Stimulated activated naive CD8-positive, alpha-beta T cell treated with anti-CD3 and anti-CD28 coated beads, Interleukin-15, Interleukin-2, amounts not matched to agents 100 U/mL and 50 U/mL, for 24 hours (primary cell): ENCODE measurements at regions not wholly inside any gene's neighbourhood (a gene's known extent, or its start where the extent isn't known, plus 50 kb on each side); places are given as distances from the start of the nearest gene placed in this dataset.

Source experiments
- ATAC-seq: fragments of 150-1000 bp; cut with Tn5 transposase; one replicate; pipeline ENCODE4 v1.10.0; 2021
- DNase-seq: peaks from one replicate; pipeline ENCODE4 v3.0.0; 2021

DNA sequence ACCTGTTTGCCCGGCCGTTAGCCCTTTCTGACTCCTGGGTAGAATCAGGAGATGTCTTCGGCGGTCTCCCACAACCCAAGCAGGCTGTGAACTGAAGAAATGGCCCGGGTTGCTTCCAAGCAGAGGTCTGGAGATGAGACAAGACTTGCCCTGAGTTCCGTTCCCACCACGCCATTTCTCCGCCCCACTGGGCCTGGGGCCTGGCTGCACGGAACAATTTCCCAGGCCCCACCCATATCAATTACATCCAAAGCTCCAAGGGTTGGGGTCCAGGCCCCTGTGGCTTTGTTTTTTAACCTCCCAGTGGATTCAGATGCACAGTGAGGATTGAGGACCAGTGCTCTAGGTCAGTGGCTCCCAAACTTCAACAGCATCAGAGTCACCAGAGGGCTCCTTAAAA is 214.5 kb upstream of the ARID1B start:
- no peak for ATAC-seq
- no peak for DNase-seq

DNA sequence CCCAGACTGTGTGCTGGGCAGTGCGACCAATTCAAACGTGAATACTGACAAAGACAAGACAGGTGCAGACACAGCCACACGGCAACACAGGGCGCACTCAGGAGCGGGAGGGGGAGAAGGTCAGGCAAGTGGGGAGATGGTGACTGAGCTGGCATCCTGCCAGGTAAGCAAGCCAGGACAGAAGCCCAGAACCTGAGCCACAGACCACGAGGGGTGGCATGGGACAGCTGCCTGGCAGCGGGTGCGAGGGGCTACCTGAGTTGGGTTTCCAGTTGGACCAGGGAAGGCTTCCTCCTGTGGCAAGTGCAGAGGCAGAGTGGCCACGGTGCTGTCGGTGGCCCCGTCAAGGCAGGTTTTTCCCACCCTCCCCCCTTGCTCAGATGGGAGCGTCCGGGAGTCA is 215.2 kb upstream of the ARID1B start:
- DNase-seq = no peak
- no peak for ATAC-seq

DNA sequence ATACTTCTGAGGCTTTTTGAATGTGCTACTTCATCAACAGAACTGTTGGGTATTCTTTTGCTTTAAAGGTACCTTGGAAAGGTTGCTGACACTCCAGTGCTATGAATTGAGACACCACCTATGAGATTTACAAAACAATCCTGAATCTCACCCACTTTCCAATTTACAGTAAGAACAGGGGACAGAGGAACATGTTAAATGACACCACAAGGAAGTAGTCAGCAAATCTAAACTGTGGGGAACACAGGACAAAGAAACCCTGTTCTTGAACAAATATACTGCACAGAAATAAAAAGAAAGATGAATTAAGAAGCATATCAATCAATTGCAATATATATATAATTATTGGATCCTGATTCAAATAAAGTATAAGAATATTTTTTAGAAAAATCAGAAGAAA is 216.7 kb upstream of the ARID1B start:
- DNase-seq (no peak), ATAC-seq (no peak)

DNA sequence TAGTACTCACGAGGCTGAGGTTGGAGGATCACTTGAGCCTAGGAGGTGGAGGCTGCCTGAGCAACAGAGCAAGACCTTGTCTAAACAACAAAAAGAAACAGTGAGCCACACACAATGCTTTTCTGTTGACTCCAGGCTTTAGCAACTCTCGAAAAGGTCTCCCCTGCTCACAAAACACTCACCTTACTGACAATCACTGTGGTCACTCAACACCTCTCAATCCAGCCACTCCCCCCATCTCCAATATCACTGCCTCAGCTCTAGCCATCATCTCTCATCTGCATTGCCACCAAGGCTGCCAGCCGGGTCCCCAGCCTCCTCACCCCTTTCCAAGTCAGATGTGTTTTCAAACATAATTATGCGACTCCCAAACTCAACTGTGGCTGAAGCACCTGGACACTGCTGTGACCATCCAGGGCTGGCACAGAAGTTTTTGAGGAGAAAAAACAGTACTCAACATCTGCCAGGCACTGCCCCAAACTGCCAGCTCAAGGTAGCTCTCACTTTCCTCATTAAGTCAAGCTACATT is 218.0 kb upstream of the ARID1B start:
- no peak for DNase-seq
- no peak for ATAC-seq

DNA sequence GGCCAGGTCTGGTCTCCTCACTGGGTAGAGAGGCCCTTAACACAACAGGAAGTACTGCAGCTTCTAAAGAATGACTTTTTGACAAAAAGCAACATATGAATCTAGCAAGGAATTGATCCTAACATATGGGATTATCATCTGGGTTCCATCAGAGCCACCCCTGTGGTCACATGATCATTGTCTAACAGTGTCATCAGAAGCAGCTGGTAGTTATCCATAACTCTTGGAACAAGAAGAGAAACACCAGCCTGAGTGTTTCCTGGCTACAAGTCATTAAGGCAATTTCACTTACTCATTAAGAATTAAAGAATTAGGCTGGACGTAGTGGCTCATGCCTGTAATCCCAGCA is 219.3 kb upstream of the ARID1B start:
- ATAC-seq (no peak), DNase-seq (no peak)

DNA sequence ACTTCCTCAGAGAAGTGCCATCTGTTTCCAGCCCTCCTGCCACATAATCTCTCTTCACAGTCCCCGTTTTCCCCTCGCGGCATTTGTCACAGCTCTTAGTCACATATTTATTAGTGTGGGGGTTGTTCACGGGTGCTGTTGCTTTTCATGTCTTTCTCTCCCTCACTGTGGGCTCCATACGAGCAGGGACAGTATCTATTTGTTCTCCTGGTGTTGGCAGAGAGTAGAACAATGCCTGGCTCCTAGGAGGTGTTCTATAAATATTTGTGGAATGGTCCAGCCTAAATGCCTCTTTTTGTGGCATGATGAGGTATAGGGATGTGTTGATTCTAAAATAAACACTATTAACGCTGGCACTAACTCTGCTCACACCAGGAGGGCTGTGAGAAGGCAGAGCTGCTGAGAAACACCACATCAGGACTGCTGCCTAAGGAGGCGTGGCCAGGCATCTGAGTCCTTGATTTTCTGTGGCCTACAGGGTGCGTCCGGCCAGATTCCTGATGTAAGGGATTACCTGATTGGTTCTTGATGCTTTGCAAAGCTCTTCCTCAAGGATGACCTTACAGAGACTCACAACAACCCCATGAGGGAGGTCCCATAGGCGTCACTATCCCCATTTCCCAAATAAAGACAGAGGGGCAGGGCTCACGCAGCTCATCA is 219.8 kb upstream of the ARID1B start:
- no peak for DNase-seq
- ATAC-seq = no peak

DNA sequence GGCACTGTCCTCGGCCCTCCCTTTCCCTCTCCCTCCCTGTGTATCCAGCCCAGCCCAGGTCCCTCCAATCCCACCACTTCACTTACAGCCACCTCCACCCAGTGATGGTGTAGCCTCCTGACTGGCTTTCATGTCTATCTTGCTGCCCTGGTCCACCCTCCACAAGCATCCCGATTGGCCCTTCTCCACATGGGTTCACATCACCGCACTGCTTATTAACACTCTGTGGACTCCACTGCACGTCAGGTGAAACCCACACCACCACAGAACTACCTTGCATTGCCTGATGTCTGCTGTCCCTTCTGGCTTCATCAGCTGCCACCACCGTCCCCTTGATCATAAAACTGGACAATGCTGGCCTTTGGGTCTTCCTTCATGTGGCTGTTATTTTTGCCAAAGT is 220.4 kb upstream of the ARID1B start:
- ATAC-seq (no peak), DNase-seq (no peak)

DNA sequence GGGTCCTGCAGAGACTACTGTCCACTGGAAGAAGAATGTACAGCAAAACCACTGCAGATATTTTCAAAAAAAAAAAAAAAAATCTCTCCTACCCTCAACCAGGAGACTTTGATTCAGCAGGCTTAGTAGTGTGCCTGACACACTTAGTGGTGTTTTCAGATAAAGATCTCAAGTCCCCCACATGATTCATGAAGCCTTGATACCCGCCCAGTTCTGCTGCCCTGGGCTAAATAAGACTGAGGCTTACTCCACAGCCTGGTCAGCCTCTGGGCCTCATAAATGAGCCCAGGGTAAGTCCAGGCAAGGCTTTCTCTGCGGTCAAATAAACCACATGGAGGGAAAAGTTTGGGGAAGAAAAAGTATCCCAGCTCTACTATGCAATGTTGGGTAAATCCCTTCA is 222.1 kb upstream of the ARID1B start:
- peak; percentile 57 for ATAC-seq

DNA sequence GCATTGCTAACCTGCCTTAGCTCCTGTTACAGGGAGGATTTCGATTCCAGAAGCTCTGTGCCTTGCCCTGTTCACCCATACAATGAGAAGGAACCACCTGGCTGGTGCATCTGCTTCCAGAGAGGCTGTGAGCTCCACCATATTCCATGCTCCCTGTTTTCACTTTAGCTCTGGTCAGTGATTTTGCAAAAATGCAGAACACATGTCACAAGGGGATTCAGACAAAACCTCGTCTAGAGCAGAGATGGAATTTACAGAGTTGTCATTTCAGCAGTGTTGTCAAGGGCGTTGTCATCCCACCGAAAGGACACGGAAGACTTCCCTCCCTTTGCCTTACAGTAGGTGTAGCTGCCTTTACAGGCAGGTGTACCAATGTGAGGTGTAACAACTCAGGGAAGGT is 223.0 kb upstream of the ARID1B start:
- ATAC-seq (no peak), DNase-seq (no peak)

More for the DNA sequence above, 222.1 kb upstream of the ARID1B start:
- DNase-seq = no peak

DNA sequence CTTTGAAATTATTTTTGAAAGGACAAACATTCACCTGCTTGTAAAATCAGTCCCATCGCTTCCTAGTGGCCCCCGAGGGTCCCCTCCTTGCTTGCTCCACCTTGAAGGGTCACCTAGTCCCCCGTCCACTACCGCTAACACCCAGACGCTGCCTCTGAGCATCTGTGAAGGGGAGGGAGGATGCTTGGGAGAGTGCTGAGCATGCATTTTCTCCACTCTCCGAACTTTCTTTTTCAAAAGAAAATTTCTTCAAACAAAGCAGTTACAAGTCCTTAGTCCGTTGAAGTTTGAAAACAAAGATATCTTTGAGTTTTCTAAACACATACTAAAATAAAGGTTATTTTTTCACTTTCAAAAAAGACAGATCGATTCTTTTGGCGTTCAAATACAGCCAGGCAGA is 224.3 kb upstream of the ARID1B start:
- no peak for DNase-seq
- ATAC-seq = no peak

DNA sequence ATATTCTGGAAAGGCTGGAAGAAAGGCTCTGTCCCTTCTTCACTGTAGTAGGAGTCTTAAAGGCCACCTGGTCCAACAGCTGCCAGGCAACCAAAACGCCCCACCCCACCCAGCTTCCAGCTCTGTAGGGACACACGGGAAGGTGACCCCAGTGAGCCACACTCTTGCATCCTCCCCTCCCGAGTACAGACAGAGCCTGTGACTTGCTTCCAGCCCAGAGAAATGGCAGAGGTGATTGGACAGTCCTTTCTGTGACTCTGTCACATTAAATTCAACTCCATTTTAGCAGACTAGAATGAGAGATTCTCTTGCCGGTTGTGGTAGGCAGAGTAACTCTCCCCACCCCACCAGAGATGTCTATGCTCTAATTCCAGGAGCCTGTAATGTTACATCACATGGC is 226.2 kb upstream of the ARID1B start:
- DNase-seq (no peak), ATAC-seq (no peak)

DNA sequence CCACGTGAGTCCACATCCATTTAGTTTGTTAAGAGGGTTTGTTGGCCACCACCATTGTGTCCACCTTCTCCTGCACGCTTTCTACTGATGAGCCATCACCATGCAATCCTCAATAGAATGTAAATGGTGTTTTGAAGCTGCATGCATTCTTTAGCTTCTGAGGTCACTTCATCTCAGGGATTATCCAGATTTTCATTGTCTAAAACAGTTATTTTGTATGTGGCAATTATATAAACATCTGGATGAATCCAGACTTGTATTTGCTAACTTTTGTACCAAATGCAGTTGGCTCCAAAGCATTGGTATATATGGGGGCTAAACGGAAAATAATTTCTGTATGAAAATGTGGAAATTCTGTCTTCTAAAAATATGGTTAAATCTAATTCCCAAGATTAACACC is 231.2 kb upstream of the ARID1B start:
- DNase-seq (no peak), ATAC-seq (no peak)

DNA sequence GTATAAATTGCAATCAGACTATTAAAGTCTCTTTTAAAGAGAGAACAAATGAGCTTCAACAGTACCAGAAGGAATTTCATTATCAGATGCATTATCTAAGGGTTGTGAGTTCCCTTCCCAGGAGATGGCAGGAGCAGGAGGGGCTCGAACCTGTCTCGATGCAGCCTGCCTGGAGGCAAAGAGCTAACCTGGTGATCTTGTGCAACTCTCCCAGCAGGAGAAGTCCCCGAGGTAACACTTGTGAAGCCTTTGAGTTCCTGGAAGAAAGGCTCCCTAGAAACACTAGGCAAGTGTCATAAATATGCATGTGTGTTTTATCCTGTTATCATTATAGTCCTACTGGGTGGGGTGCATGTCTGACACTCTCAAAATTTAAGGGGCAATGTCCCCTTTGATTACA is 232.2 kb upstream of the ARID1B start:
- no peak for ATAC-seq

DNA sequence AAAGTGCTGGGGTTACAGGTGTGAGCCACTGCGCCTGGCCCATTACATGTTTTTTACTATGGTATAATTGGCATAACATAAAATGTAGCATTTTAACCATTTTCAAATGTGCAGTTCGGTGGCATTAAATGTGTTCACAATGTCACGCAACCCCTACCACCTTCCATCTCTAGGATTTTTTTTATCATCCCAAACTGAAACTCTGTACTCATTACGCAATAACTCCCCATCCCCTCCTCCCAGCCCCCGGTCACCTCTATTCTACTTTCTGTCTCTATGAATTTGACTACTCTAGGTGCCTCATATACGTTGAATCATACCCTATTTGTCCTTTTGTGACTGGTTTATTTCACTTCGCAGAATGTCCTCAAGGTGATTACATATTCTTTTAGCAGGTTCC is 233.1 kb upstream of the ARID1B start:
- no peak for ATAC-seq
- DNase-seq = no peak

More for the DNA sequence above, 232.2 kb upstream of the ARID1B start:
- DNase-seq = no peak

DNA sequence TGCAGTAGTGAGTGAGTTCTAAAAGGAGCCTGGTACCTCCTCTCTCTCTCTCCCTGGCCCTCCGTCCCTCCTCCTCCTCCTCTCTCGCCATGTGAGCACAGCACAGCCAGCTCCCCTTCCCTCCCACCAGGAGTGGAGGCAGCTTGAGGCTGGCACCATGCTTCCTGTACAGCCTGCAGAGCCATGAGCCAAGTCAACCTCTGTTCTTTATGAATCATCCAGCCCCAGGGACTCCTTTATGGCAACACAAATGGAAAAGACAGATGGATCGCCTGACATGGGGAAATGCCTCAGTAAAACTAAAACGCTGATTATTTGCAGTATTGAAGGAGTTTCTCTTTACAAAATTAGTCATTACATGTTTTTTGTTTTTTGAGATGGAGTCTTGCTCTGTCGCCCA is 233.7 kb upstream of the ARID1B start:
- DNase-seq (no peak), ATAC-seq (no peak)

DNA sequence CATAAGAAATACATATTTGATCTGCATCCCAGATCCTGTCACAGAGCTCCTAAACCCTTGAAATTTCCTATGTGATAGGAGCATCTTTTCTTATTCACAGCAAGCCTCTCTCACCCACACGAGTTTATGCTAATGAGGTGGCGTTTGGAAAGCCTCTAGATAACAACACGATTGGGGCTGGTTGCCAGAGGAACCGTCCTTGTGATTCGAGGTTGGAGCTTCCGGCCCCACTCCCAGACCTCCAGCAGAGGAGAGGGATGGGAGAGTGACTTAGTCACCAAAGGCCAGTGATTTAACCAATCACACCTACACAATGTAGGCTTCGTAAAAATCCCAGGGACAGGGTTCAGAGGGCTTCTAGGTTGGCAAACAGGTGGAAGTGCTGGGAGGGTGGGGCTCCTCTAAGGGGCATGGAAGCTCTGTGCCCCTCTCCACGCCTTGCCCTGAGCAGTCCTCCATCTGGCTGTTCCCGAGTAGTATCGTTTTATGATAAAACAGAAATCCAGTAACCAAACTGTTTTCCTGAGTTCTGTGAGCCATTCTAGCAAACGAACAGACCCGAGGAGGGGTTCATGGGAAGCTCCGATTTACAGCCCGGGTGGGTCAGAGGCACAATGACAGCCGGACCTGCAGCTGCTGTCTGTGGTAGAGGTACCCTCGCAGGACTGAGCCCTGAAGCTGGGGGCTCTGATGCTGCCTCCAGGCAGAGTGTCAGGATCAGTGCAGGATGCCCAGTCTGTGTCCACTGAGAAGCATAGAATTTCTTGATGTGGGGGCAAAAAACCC is 238.1 kb upstream of the ARID1B start:
- DNase-seq (no peak), ATAC-seq (no peak)

DNA sequence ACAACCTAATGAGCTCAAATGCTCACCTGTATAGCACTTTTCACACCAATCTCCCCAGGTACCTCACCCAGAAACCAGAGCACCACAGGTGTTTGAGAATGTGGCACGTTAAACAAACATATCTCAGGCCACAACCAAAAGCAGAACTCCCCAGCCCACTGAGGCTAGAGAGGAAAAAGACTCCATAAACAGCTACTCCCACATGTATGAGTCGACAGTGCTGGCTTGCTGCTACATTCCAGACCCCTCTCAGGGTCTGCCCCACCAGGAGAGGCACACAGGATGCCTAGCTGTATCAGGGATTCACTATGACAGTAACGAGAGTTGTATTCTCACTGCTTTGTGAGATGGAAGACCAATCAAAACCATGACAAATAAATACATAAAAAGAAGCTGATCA is 242.6 kb upstream of the ARID1B start:
- ATAC-seq (no peak), DNase-seq (no peak)

DNA sequence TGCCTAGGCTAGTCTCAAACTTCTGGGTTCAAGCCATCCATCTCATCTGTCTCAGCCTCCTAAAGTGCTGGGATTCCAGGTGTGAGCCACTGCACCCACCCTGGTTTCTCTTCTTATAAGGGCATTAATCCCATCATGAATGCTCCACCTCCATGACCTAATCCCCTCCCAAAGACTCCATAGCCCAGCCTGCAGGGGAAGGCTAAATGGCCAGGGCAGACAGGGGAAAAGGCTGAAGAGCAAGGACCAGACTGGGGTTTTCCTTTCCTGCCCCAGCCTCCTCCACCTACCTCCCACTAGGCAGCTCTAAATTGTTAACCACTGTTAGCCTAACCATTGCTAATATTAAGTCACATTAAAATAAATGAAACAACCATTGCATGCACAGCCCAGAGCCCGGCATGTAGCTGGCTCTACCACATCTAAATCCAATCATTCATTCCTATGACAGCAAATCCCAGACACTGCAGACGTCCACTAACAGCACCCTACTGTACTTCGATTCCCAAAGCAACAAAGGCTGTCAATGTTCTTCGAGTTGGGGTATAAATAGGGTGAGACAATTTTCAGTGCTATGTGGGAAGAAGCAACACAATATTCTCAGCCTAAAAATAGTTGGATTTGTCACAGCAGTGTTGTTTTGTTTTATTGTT is 243.2 kb upstream of the ARID1B start:
- no peak for ATAC-seq
- DNase-seq = no peak

DNA sequence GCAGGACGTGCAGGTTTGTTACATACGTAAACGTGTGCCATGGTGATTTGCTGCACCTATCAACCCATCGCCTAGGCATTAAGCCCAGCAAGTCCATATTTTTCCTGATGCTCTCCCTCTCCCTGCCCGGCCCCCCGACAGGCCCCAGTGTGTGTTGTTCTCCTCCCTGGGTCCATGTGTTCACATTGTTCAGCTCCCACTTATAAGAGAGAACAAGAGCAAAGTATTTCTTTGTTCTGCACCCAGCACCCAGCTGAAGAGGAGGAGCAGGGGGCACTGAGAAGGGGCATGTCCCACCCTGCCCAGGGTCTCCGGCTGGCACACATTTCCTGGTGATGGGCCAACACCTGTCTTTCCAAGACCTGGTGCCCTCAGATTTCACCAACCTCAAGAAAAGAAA is 251.1 kb upstream of the ARID1B start:
- ATAC-seq (no peak), DNase-seq (no peak)

DNA sequence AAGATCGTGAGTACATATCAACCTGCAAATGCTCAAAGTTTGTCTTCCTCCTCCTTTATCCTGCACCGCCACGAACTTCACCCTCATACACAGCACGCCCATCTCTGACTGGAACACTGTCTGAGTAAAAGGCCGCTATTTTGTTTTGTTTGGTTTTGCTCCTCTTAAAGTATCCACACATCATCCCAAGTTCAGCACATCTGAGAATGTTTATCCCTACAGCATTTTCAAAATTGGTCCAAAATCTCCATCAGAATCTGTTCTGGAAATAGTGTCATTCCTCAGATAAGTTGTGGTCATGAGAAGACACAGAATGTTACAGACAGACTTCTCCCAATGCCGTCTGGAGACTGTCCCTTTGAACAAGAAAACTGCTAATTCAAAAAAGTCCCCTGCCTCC is 251.6 kb upstream of the ARID1B start:
- ATAC-seq (no peak), DNase-seq (no peak)

DNA sequence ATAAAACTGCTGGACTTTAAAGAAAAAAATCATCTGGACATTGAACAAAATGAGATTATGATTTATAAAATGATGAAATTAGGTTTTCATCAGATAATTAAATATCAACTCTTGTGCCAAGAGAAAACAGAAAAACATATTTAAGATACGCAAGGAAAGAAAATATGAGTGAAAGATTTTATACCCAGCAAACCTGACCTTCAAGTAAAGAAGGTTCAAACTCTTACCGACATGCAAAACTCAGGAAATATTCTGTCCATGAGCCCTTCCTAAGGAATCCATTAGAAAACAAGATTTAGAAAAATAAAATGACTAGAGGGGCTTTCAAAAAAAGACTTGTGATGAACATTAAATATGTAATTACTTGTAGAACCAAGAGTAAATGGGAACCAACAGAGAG is 257.2 kb upstream of the ARID1B start:
- no peak for DNase-seq
- no peak for ATAC-seq

DNA sequence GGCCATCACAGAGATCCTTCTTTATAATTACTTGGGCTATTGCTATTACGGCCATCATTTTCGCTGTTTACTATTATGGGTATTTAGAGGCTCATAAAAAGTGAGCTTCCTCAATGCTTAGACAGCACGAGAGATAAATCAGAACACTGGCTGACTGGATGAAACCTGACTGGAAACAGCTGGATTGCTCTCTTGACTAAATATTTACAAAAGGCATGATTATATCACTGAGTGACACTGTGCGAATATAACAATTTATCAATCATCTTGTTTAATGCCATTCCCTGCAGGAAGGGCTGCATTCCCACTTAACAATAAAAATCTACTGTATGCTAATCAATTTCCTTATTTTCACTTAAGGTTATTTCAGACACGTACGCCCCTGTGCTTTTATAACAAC is 260.1 kb upstream of the ARID1B start:
- no peak for DNase-seq
- no peak for ATAC-seq

DNA sequence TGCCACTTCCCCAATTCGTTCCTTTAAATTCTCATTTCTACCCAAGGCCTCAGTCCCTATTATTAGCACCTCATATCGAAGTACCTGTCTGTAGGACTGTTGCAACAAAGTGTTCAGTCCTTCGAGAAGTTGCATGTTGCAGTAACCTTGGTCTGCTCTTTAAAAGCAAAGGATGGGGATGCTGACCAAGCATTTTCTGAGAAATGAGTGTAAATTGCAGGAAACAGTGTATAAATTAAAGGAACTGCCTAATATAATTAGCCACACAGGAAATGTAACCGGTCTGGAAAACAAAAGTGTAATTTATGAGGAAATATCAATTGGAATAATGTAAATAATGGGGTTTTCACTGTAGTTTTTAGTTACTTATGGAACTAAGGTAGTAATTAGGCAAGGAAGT is 261.9 kb upstream of the ARID1B start:
- DNase-seq (no peak), ATAC-seq (no peak)

DNA sequence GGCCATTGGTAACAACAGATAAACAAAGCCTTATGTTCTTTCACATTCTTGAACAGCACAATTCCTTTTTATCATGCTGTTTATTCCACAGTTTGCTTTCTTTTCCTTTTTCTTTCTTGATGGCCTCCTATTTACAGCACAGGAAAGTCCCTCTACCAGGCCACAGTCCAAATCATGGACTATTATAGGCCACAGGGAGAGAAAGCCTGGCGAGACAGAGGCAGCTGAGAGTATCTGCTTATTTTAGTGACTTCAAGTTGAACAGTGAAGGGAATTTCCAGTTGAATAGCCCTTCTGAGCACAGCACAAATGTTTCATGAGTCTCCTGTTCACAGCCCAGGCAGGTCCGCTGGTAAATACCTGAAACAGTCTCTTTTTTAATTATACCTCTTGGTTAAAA is 263.7 kb upstream of the ARID1B start:
- ATAC-seq (no peak), DNase-seq (no peak)
